ENCODE measurements at regions not wholly inside any gene's neighbourhood (a gene's known extent, or its start where the extent isn't known, plus 50 kb on each side); places are given as distances from the start of the nearest gene placed in this dataset.
"Not testable (repeated sequence)": the region's sequence is repeated elsewhere in the genome, so short reads cannot be mapped to it uniquely, and the experiment has no call there.

DNA sequence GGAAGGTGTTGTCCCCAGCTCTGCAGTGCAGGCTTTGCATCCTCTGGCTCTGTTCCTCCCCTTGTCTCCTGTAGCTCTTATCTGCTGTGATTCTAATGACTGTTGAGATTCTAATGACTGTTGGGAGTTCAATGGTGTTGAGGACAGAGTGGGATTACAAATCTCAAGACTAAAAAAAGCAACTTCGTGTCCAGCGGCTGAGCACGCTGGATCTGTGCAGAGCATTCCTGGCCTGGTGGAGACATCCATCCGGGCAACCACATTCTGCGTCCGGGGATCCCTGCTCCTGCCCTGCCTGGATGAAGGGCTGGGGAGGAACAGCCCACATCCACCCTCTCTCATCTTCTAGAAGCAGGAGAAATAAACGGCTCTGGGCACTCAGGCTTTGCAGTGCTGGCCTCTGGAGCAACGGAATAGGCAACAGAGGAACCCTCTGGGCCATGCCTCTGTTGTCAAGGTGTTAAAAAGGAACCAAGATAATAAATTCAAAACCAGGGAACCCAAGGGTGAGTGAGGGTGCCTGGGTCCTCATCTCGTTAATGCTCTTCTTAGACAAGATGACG is 106.7 kb upstream of the ASB18 start:
- DNase-seq (ENCODE audit: low read depth in 2 of 2): no peak

DNA sequence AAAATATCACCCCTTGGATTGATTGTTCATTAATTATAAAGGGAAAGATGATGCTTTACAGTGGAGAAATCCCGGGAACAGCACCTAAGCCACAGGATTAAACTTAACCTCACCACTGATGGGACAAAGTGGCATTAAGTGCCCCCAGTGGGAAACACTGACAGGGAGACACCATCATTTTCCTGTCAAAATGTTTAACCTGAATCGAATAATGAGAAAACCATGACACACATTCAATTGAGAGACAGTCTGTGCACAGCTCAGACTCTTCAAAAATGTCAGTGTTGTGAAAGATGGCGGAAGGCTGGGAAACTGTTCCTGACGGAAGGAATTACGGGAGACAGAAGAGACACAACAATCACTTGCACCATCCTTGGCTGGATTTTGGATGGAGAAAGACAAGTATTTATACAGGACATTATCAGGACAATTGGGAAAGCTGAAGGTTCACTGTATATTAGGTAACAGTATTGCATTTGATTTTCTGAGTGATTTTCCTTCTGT is 111.8 kb upstream of the ASB18 start:
- DNase-seq (ENCODE audit: low read depth in 2 of 2): no peak

DNA sequence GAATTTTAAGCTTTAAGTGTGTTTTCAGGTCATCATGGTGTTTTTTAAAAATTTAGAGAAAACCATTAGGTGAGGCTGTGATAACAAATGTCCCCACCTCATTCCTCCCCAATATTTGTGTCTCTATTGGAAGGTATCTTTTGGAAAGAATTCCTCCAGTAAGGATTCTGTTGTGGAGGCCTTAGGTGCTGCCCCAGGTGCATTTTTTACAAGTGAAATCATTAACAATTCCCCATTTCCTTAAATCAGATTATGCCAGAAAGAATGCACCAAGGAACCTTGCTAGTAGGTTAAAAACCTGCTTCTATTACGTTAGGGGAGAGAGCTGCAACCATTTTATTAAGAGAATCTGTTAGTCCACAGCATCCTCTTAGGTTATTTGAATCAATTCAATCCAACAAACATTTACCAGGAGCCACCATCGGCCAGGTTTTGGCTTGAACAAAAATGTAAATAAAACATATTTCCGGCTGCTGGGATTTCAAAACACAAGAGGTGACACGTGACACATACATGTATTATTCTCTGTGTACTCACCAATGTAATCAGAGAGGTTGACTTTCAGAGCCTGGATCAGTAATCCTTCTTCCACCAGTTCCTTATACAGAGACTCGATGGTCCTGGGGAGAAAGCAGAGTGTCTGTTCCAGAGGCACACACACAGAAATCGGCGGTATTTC is 112.5 kb upstream of the ASB18 start:
- no peak for DNase-seq (ENCODE audit: low read depth in 2 of 2)

DNA sequence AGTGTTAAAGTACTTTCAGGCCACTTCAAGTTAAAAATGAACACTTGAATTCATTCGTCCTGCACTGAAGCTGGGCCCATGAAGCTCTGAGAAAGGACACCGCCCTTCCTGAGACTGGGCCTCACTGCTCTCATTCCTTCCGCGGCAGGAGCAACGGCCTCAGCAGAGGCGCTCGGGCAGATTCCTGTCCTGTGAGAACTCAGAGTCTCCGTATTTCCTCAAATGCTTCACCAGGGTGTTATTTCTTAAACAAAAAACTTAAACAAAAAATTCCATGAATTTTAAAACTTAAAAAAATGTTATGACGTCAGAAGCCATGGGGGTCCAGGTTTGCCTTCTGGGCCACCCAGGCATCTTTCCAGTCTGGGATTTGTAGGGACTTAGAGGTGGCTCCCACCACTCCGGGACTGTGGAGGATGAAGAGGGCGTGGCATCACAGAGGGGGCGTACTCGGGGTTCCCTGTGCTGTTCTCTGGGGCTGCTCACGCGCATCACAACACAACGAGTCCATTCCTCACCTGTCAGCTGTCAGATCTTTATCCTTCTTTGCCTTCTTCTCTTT is 115.9 kb upstream of the ASB18 start:
- DNase-seq (ENCODE audit: low read depth in 2 of 2): no peak

DNA sequence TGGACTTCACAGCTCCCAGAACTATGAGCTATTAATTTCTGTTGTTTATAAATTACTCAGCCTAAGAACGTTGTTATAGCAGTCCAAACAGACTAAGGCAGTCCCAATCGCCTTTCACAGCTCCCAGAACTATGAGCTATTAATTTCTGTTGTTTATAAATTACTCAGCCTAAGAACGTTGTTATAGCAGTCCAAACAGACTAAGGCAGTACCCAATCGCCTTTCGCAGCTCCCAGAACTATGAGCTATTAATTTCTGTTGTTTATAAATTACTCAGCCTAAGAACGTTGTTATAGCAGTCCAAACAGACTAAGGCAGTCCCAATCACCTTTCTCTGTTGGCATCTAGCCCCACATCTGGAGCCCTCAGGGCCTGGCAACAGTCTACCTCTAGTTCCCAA is 117.0 kb upstream of the ASB18 start:
- not testable (repeated sequence) for DNase-seq (ENCODE audit: low read depth in 2 of 2)

DNA sequence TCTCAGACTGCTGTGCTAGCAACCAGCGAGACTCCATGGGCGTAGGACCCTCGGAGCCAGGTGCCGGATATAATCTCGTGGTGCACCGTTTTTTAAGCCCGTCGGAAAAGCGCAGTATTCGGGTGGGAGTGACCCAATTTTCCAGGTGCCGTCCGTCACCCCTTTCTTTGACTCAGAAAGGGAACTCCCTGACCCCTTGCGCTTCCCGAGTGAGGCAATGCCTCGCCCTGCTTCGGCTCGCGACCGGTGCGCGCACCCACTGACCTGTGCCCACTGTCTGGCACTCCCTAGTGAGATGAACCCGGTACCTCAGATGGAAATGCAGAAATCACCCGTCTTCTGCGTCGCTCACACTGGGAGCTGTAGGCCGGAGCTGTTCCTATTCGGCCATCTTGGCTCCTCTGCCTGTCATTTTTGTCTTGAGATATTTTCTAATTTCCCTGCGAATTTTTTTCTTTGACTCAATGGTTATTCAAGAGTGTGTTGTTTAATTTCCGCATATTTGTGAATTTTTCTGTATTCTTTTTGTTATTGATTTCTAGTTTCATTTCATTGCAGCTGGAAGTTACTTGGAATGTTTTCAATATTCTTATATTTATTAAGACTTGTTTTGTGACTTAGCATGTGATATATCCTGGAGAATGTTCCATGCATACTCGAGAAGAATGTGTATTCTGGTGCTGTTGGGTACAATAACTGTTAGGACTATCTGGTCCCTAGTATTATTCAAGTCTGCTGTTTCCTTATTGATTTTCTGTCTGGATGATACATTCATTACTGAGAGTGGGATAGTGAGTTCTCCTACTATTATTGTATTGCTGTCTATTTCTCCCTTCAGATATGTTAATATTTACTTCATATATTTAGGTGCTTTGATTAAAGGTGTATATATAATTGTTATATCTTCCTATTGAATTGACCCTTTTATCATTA is 125.3 kb upstream of the ASB18 start:
- DNase-seq (ENCODE audit: low read depth in 2 of 2): not testable (repeated sequence)

DNA sequence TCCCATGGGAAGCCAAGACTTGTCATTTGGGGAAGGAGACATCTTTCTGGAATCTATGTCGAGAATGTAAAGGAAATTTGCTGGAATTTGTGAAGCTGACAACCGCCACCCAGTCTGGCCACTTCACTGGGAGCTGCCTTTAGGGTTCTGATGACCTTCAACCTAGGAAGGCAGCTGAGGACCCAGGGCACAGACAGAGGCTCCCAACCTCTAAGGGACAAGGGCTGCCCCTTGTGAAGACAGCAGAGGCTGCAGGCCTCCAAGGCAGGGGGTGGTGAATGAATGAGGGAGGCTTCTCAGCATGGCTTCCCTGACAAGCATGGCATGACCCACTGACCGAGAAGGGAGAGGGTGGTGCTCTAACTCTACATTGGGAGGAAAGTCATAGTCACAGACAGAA is 128.9 kb upstream of the ASB18 start:
- no peak for DNase-seq (ENCODE audit: low read depth in 2 of 2)

DNA sequence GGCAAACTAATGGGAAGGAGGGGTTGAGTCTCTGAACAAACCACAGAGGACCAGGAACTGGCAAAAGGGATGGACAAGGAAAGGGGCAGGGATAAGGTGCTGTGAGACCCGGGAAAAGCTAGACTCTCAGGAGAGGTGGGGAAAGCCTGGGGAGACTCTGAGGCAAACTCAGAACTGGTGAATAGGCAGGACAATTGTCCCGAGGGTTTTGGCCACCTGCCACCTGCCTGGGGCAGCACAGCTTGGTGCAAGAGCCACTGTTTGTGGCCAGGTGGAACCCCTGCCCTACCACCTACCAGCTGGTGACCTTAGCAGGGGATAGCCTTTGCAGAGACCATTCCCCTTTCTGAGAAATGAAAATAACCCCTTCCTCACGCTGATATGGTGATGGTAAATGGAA is 129.4 kb upstream of the ASB18 start:
- no peak for DNase-seq (ENCODE audit: low read depth in 2 of 2)

DNA sequence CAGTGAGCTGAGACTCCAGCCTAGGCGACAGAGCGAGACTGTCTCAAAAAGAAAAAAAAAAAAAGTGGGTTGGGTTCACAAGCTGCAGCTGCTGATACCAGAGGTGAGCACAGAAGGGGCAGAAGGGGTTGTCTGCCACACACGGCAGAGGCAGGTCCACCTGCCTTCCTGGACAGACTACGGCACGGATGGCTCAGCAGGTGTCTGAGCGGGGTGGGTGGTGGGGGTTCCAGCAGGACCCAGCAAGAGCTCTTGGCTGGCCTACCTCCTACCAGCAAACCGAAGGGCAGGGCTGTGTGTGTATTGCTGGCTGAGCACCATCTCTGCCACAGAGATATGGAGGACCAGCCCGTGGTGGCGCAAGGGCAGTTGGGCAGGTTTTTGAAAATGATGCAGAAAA is 130.4 kb upstream of the ASB18 start:
- DNase-seq (ENCODE audit: low read depth in 2 of 2): no peak

DNA sequence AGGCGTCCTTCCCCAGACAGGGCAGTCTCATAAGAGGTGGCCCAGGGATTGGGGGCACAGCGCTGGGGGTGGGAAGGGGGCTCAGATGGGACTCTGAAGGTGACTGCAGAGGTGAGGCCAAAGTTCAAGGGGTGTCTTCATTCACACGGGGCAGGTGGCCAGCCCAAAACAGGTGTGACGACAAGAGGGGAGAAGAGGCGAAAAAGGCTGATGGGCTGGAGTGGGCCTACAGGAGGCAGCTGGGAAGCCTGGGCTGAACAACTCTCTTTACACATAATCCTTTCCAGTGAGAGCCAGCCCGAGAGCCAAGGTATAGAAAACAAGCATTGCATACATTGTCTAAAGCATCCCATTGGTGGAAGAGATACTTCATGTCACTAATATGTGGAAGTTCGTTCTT is 130.9 kb upstream of the ASB18 start:
- no peak for DNase-seq (ENCODE audit: low read depth in 2 of 2)

DNA sequence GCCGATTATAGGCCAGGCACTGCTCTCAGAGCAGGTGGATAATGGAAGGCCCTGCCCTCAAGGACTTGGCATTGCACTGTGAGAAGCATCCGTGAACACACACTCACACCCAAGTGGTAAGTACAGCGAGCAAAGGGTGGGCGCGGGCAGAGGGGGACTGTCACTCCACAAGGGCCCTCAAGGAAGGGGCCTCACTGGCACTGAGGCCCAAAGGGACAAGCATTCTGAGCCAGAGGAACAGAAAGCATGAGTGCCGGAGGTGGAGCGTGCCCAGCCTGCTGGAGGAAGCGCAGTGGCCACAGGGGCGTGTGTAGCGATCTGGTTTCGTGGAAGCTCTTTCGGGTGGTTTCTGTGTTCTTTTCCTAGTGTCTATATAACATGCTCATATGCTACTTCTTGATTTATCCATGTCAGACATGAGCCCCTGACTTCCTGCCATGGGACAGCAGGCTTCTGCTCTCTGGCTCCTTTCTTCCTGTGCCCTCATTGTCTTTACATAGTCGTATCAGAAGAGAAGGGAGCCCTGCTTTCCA is 132.7 kb upstream of the ASB18 start:
- no peak for DNase-seq (ENCODE audit: low read depth in 2 of 2)

DNA sequence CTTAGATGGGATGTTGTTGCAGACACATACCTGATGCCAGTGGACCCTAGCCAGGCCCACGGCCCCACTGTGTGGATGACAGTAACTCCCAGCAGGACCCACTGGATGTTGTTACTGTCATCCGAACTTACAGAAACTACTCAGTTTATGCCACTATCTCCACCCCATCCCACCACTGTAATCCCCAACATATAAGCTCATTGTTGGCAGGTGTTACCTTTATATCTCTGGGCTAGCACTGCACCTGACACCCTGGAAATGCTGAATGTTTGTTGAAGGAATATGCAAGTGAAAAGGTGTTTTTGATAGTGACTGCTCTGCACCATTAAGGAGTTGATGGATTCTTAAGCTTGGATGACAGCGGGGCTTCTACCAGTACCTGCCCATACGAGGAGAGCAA is 133.5 kb upstream of the ASB18 start:
- DNase-seq (ENCODE audit: low read depth in 2 of 2): no peak

DNA sequence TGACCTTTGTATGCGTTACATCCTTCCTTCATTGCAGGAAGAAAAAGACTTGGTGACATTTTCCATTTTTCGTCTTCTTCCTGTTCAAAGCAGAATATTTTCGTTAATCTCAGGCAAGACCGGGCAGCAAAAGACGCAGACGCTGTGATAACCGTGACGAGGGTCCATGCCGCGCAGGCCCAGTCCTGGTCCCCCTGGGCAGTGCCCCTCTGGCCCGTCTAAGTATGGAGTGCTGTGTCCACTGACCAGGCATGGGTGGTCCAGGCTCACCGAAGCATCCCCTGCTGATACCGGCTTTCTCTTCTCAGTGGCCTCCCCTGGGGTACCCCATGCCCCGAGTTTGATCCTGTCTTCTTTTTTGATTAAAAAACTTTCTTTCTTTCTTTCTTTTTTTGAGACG is 135.2 kb upstream of the ASB18 start:
- no peak for DNase-seq (ENCODE audit: low read depth in 2 of 2)

DNA sequence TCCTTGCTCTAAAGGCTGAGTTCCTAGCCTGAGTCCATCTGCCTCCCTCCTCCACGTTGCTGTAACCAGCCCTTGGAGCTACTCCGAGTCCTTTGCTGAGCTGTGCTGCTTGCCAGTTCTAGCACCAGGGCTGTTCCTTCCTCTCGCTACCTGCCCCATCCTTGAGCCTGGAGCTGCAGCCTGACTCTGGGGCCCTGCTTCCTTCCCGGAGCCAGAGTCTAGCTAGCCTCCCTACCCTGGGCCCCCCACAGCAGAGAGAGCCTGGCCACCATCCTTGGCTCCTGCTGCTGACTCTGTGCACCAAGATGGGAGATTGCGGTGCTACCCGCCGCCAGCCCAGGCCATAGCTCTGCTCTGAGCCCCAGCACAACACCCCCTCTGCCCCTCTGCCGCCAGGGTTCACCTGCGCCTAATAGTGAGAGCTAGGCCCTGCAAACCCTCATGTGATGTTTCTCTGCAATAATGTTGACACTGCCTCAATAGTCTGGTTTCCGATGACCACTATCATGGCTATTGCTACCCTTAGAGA is 135.9 kb upstream of the ASB18 start:
- no peak for DNase-seq (ENCODE audit: low read depth in 2 of 2)

DNA sequence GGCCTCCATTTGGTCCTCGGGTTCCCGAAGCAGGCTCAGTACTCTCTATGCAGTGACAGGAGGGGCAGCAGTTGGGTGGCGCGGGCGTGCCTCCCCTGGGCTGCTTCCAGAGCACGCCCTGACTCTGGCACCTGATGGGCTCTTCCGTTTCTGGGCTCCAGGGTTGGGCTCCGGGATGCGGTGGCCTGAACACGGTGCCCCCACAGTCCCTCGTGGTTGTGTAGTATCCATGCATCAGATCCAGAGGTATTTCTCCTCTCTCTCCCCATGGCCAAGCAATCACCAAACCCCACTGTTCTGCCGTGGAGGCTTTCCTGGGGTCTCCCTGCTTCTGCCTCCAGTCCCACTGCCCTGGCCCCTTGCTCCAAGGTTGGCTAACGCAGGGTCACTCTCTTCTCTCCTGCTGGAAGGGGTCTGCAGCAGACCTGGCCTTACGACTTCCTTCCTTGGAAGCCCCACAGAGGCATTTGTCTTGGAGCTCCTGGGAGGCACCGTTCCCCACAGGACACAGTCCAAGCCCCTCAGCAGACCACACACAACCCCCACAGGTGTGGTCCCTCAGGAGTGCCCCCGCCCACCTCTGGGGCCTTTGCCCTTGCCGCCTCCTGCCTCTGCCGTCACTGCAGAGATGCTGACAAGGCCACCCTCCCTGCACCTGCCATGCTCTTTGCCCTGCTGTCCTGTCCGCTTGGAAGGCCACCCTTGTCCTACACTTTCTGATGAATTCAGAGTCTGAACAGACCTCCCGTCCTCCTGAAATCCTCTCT is 136.6 kb upstream of the ASB18 start:
- no peak for DNase-seq (ENCODE audit: low read depth in 2 of 2)

DNA sequence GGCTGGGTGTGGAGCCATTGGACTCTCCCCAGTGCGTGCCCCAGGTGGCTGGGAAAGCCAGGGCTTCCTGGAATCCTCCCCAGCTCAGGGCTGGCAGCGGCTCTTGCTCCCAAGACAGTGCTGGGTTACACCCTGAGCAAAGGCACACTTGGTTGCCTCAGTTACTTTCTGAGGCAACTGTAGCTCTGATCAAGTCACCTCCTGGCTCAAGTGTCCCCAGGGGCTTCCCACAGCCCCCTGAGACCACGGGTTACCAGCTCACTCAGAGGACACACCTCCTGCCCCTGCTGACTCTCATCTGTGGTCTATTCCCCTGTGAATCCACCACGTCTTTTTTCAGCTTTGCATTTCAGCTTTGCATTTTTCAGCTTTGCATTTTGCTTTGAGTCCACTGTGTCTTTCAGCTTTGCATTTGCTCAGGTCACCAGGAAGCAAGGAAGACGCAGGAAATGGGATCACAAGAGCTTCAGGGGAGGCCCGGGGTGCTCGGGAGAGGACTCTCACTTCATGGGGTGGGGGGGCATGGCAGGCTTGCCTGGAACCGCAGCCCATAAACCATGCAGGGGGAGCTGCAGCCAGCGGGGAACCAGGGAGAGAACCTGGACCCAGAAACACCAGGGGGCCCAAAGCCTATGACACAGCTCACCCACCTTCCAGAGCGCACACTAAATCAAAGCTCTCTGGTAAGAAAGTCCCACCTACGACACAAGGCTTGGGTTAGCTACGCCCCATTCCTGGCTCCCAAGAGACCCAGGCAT is 138.0 kb upstream of the ASB18 start:
- DNase-seq (ENCODE audit: low read depth in 2 of 2): no peak

DNA sequence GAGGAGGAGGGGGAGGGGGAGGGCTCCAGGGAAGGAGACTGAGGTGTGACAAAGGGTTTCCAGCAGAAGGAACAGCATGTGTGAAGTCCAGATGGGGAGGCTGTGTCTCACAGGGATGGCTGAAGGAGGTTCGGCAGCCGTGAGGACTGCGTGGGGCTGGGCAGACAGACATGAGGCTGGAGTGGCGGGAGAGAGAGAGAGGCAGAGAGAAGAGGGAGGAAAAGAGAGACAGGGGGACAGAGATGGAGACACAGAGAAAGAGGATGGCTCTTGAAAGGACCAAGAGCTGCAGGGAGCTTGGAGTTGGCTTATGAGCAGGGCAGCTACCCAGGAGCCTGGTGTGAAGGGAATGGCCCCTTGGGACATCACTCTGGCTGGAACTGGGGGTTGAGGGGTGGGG is 138.9 kb upstream of the ASB18 start:
- no peak for DNase-seq (ENCODE audit: low read depth in 2 of 2)

DNA sequence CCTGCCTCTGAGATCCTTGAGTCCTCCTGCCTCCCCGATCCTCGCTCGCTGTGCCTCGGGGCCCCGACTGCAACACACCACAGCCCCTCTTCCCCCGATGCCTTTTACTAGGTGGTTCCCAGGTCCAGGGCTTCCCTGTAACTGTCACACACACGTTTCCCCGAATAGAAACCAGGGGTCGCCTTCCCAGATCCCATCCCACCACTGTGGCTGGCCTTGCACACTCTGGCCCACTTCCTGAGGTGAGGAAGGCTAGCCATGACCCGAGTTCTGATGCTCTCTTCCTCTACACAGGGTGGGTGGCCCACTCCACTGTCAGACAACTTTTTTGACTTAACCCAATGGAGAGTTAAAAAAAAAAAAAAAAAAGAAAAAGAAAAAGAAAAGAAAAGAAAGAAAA is 139.6 kb upstream of the ASB18 start:
- DNase-seq (ENCODE audit: low read depth in 2 of 2): no peak

DNA sequence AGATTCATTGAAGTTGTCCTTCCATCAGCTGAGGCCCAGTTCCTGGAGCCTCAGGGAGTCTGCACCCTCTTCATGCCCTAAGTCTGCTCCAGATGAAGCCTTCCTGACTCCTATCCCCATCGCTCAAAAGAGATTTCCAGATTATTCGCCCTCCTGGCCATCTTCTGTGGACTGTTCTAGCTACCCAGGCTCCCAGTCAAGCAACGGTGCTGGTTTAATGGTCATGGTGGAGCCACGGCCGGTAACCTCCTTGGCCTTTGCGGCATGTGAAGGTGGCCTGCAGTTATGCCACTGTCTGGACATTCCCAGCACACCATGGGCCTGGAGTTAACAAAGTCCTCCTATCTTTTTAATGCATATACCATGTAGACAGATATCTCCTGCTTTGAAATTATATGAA is 140.1 kb upstream of the ASB18 start:
- DNase-seq (ENCODE audit: low read depth in 2 of 2): no peak

DNA sequence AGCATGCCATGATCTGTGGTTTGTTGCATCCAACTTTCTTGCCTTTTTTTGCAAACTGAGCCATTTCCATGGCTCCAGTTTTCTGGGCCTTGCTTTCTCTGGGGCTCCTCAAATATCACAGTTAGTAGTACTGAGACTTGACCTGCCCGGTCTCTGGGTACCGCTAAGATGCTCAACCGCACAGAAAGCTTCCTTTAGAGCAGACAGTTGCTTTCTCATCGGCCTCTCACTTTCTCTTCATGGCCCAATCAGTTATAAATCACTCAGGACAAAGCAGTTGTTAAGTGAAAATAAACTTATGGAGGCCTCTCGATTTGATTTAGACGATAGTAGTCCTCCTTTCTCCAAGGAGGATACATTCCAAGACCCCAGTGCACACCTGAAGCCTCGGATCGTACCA is 141.2 kb upstream of the ASB18 start:
- DNase-seq (ENCODE audit: low read depth in 2 of 2): no peak

All from stimulated activated CD4-positive, alpha-beta T cell treated with anti-CD3 and anti-CD28 coated beads, Interleukin-1b, Interleukin-23, amount 100 ng/mL, for 4 hours (primary cell).